ENCODE measurements at regions not wholly inside any gene's neighbourhood (a gene's known extent, or its start where the extent isn't known, plus 50 kb on each side); places are given as distances from the start of the nearest gene placed in this dataset.

GRCh38 chr9:13755551-13755950, 476.1 kb upstream of the MPDZ start:
- no peak for TF ChIP-seq CTCF (IDR thresholded peaks at IDR 0.05; ENCODE audit: insufficient read depth, low read length, poor library complexity, severe bottlenecking)
- no peaks in the 10 kb centered on the region for H3K36me3 ChIP-seq (ENCODE audit: control insufficient read depth, insufficient read depth, low read length)
- peaks cover 2% of the 10 kb centered on the region for H3K27me3 ChIP-seq (ENCODE audit: control insufficient read depth, insufficient read depth, low read length)
- no peak for DNase-seq (ENCODE audit: low read depth)
- no peak overlapping the region for H3K4me3 ChIP-seq (ENCODE audit: low read depth, low read length)

- TF ChIP-seq CTCF (IDR thresholded peaks at IDR 0.05; ENCODE audit: insufficient read depth, low read length, poor library complexity, severe bottlenecking), result no peak
- DNase-seq (ENCODE audit: low read depth), result no peak
- H3K36me3 ChIP-seq (ENCODE audit: control insufficient read depth, insufficient read depth, low read length), result no peaks in the 10 kb centered on the region
- no peak overlapping the region for H3K4me3 ChIP-seq (ENCODE audit: low read depth, low read length)
- no peaks in the 10 kb centered on the region for H3K27me3 ChIP-seq (ENCODE audit: control insufficient read depth, insufficient read depth, low read length)
Observed at GRCh38 chr9:13750639-13751038, 471.1 kb upstream of the MPDZ start.

- H3K36me3 ChIP-seq (ENCODE audit: control insufficient read depth, insufficient read depth, low read length), result no peaks in the 10 kb centered on the region
- H3K27me3 ChIP-seq (ENCODE audit: control insufficient read depth, insufficient read depth, low read length), result no peaks in the 10 kb centered on the region
- peak; percentile 83 for DNase-seq (ENCODE audit: low read depth)
- no peak overlapping the region for H3K4me3 ChIP-seq (ENCODE audit: low read depth, low read length)
- no peak for TF ChIP-seq CTCF (IDR thresholded peaks at IDR 0.05; ENCODE audit: insufficient read depth, low read length, poor library complexity, severe bottlenecking)
Observed at GRCh38 chr9:13750061-13750460, 470.6 kb upstream of the MPDZ start.

- no peak for DNase-seq (ENCODE audit: low read depth)
- no peak for TF ChIP-seq CTCF (IDR thresholded peaks at IDR 0.05; ENCODE audit: insufficient read depth, low read length, poor library complexity, severe bottlenecking)
- no peaks in the 10 kb centered on the region for H3K36me3 ChIP-seq (ENCODE audit: control insufficient read depth, insufficient read depth, low read length)
- H3K27me3 ChIP-seq (ENCODE audit: control insufficient read depth, insufficient read depth, low read length), result no peaks in the 10 kb centered on the region
- H3K4me3 ChIP-seq (ENCODE audit: low read depth, low read length), result no peak overlapping the region
Observed at GRCh38 chr9:13746876-13747275, 467.4 kb upstream of the MPDZ start.

- no peak for TF ChIP-seq CTCF (IDR thresholded peaks at IDR 0.05; ENCODE audit: insufficient read depth, low read length, poor library complexity, severe bottlenecking)
- DNase-seq (ENCODE audit: low read depth), result no peak
- Histone ChIP-seq H3K27me3 (ENCODE audit: control insufficient read depth, insufficient read depth, low read length) (no peaks in the 10 kb centered on the region), H3K36me3 (ENCODE audit: control insufficient read depth, insufficient read depth, low read length) (no peaks in the 10 kb centered on the region), H3K4me3 (ENCODE audit: low read depth, low read length) (no peak overlapping the region)
Observed at GRCh38 chr9:13744261-13744901, 464.9 kb upstream of the MPDZ start.

GRCh38 chr9:13737885-13738284, 458.4 kb upstream of the MPDZ start:
- H3K27me3 ChIP-seq (ENCODE audit: control insufficient read depth, insufficient read depth, low read length), result no peaks in the 10 kb centered on the region
- DNase-seq (ENCODE audit: low read depth), result no peak
- no peak for TF ChIP-seq CTCF (IDR thresholded peaks at IDR 0.05; ENCODE audit: insufficient read depth, low read length, poor library complexity, severe bottlenecking)
- no peaks in the 10 kb centered on the region for H3K36me3 ChIP-seq (ENCODE audit: control insufficient read depth, insufficient read depth, low read length)
- H3K4me3 ChIP-seq (ENCODE audit: low read depth, low read length), result no peak overlapping the region

Data from kidney epithelial cell (primary cell).